DND-41 (cell line): ENCODE measurements at regions not wholly inside any gene's neighbourhood (a gene's known extent, or its start where the extent isn't known, plus 50 kb on each side); places are given as distances from the start of the nearest gene placed in this dataset.

Experiments used
- EZH2 ChIP-seq: IDR thresholded peaks from 3 replicates; pipeline ENCODE4 v1.6.1; 2012; ENCODE audit warnings: borderline replicate concordance, low read depth, mild to moderate bottlenecking, moderate library complexity, low read length, inconsistent platforms; ENCODE audit not compliant: severe bottlenecking
- TF ChIP-seq, protein P1 (sequence below): IDR thresholded peaks from 2 replicates; pipeline ENCODE4 v1.5.1; 2012; ENCODE audit warnings: borderline replicate concordance, low read length, moderate library complexity, mild to moderate bottlenecking; ENCODE audit not compliant: poor library complexity, severe bottlenecking; ENCODE audit errors: extremely low read depth

DNA sequence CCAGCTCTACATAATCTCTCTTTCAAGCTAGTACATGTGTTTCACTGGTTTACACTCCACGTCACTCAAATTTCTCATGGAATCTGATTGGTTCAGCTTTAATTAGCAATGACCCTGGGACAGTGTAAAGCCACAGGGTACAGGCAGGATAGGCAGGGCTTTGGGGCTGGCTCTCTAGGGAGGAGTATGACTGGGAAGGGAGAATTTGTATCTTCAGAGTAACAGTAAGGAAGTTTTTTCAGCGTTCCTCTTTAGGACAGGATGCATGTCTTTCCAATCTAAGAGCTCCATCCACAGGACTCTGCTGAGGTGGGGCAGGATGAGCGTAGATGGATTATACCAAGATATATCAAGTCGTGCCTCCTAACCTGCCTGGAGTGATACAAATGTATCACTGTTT lies 112.0 kb upstream of the CLEC14A start:
- TF ChIP-seq, protein P1, sequence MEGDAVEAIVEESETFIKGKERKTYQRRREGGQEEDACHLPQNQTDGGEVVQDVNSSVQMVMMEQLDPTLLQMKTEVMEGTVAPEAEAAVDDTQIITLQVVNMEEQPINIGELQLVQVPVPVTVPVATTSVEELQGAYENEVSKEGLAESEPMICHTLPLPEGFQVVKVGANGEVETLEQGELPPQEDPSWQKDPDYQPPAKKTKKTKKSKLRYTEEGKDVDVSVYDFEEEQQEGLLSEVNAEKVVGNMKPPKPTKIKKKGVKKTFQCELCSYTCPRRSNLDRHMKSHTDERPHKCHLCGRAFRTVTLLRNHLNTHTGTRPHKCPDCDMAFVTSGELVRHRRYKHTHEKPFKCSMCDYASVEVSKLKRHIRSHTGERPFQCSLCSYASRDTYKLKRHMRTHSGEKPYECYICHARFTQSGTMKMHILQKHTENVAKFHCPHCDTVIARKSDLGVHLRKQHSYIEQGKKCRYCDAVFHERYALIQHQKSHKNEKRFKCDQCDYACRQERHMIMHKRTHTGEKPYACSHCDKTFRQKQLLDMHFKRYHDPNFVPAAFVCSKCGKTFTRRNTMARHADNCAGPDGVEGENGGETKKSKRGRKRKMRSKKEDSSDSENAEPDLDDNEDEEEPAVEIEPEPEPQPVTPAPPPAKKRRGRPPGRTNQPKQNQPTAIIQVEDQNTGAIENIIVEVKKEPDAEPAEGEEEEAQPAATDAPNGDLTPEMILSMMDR: no peak
- no peak for TF ChIP-seq EZH2
